SK-N-SH (cell line): ENCODE measurements at regions not wholly inside any gene's neighbourhood (a gene's known extent, or its start where the extent isn't known, plus 50 kb on each side); places are given as distances from the start of the nearest gene placed in this dataset.

Source experiments
- CTCF ChIA-PET: fragments of 300-600, 350-600 bp; formaldehyde crosslinking; extraction: SDS; loops from one replicate; lab custom pipeline; 2021; lab: Yijun Ruan, JAX
- POLR2A ChIA-PET: fragments of 350-600 bp; sonication (Branson Sonifier 250); formaldehyde crosslinking; extraction: SDS; loops from one replicate; lab custom pipeline; 2020; ENCODE audit warnings: antibody characterized with exemption, inconsistent platforms; lab: Yijun Ruan, JAX
- DNase-seq: peaks from one replicate; pipeline ENCODE4 v3.0.0; 2012
- H2AFZ ChIP-seq: fragments of 200-600 bp; sonication (generic); 2 replicates; pipeline ENCODE4 v1.8.1; 2016; ENCODE audit warnings: antibody characterized with exemption, mild to moderate bottlenecking, low read depth
- H3F3A ChIP-seq: fragments of 200-600 bp; sonication (generic); replicated peaks from 2 replicates; pipeline ENCODE3; 2016; ENCODE audit warnings: antibody characterized with exemption, mild to moderate bottlenecking; ENCODE audit not compliant: insufficient read depth
- H3K27ac ChIP-seq, 2 experiments: fragments of 200-500 bp in 1 of 2; fragments of 200-600 bp in 1 of 2; sonication (Bioruptor generic) in 1 of 2; sonication (generic), shearing (Covaris generic) in 1 of 2; 2 replicates each; pipeline versions ENCODE4 v1.5.1 to v1.6.1; 2014 to 2016; ENCODE audit warnings: low read depth in 2 of 2, inconsistent platforms in 1 of 2, low read length in 1 of 2, mild to moderate bottlenecking in 1 of 2, mixed read lengths in 1 of 2
- H3K27me3 ChIP-seq: fragments of 200-600 bp; sonication (generic), shearing (Covaris generic); 2 replicates; pipeline ENCODE4 v1.6.1; 2016; ENCODE audit warnings: mixed run types; ENCODE audit not compliant: insufficient read depth
- H3K36me3 ChIP-seq, 2 experiments: fragments of 200-500 bp in 1 of 2; fragments of 200-600 bp in 1 of 2; sonication (Bioruptor generic) in 1 of 2; sonication (generic) in 1 of 2; replicated peaks in 1 of 2; 2 replicates each; pipeline versions ENCODE3 to v1.5.1; 2014 to 2016; ENCODE audit warnings: low read length in 1 of 2, mild to moderate bottlenecking in 1 of 2; ENCODE audit not compliant: insufficient read depth in 2 of 2, control insufficient read depth in 1 of 2
- H3K4me1 ChIP-seq, 2 experiments: fragments of 200-500 bp in 1 of 2; fragments of 200-600 bp in 1 of 2; sonication (Bioruptor generic) in 1 of 2; sonication (generic), shearing (Covaris generic) in 1 of 2; 2 replicates each; pipeline versions ENCODE4 v1.5.1 to v1.6.1; 2014 to 2016; ENCODE audit warnings: low read depth in 1 of 2, low read length in 1 of 2, mixed run types in 1 of 2; ENCODE audit not compliant: insufficient read depth in 2 of 2, control insufficient read depth in 1 of 2
- H3K4me2 ChIP-seq: fragments of 200-600 bp; sonication (generic), shearing (Covaris generic); 2 replicates; pipeline ENCODE4 v1.6.1; 2017; ENCODE audit warnings: mixed run types
- H3K4me3 ChIP-seq, 2 experiments: fragments of 200-500 bp in 1 of 2; fragments of 200-600 bp in 1 of 2; sonication (Bioruptor generic) in 1 of 2; sonication (generic), shearing (Covaris generic) in 1 of 2; 2 replicates each; pipeline versions ENCODE4 v1.5.1 to v1.8.1; 2014 to 2016; ENCODE audit warnings: low read depth in 2 of 2, inconsistent platforms in 1 of 2, low read length in 1 of 2, mild to moderate bottlenecking in 1 of 2, mixed read lengths in 1 of 2, moderate library complexity in 1 of 2
- H3K79me2 ChIP-seq: fragments of 200-600 bp; sonication (generic); 2 replicates; pipeline ENCODE4 v1.8.1; 2017; ENCODE audit warnings: mild to moderate bottlenecking; ENCODE audit not compliant: insufficient read depth
- H3K9ac ChIP-seq: fragments of 200-600 bp; sonication (generic); 2 replicates; pipeline ENCODE4 v1.6.1; 2017; ENCODE audit warnings: mixed run types
- H3K9me2 ChIP-seq: fragments of 200-600 bp; sonication (generic); 2 replicates; pipeline ENCODE4 v1.6.1; 2017; ENCODE audit warnings: mixed run types
- H3K9me3 ChIP-seq: fragments of 200-600 bp; sonication (generic); 2 replicates; pipeline ENCODE4 v1.6.1; 2017; ENCODE audit warnings: mixed run types, mild to moderate bottlenecking, moderate library complexity
- H4K20me1 ChIP-seq: fragments of 200-600 bp; sonication (generic); 2 replicates; pipeline ENCODE4 v1.6.1; 2017; ENCODE audit warnings: mild to moderate bottlenecking, mixed run types; ENCODE audit not compliant: insufficient read depth
- ELF1 ChIP-seq: IDR thresholded peaks from 2 replicates; pipeline ENCODE4 v1.4.0; 2012
- EP300 ChIP-seq, 2 experiments: IDR thresholded peaks; 2 replicates each; pipeline versions ENCODE4 v1.4.0 to v1.6.1; 2012; ENCODE audit warnings: borderline replicate concordance in 1 of 2, low read depth in 1 of 2, low read length in 1 of 2
- FOSL2 ChIP-seq: IDR thresholded peaks from 2 replicates; pipeline ENCODE4 v1.4.0; 2012; ENCODE audit warnings: low read depth, mild to moderate bottlenecking, moderate library complexity, borderline replicate concordance
- FOXJ3 ChIP-seq: sonication (generic); formaldehyde crosslinking; IDR thresholded peaks from 2 replicates; pipeline ENCODE4 v1.5.1; 2020; ENCODE audit warnings: mild to moderate bottlenecking, missing genetic modification reagents
- FOXM1 ChIP-seq: IDR thresholded peaks from 2 replicates; pipeline ENCODE4 v1.4.0; 2012; ENCODE audit warnings: low read depth, mild to moderate bottlenecking
- JUND ChIP-seq: IDR thresholded peaks from 2 replicates; pipeline ENCODE4 v1.4.0; 2012
- MEF2A ChIP-seq: IDR thresholded peaks from 2 replicates; pipeline ENCODE4 v1.4.0; 2012; ENCODE audit warnings: low read depth, borderline replicate concordance
- NFIC ChIP-seq: IDR thresholded peaks from 2 replicates; pipeline ENCODE4 v1.4.0; 2012; ENCODE audit warnings: borderline replicate concordance
- RCOR1 ChIP-seq: fragments of 150-350 bp; IDR thresholded peaks from 2 replicates; pipeline ENCODE4 v1.6.1; 2017; ENCODE audit warnings: antibody characterized with exemption, low read length
- REST ChIP-seq: IDR thresholded peaks from 2 replicates; pipeline ENCODE4 v1.6.1; 2012; ENCODE audit warnings: mild to moderate bottlenecking, low read depth, low read length, moderate library complexity
- RFX5 ChIP-seq: IDR thresholded peaks from 2 replicates; pipeline ENCODE4 v1.6.1; 2012; ENCODE audit warnings: mild to moderate bottlenecking, improper control_type of control experiment, low read length
- SIN3A ChIP-seq: IDR thresholded peaks from 2 replicates; pipeline ENCODE4 v1.6.1; 2012; ENCODE audit warnings: low read depth, mild to moderate bottlenecking, low read length, moderate library complexity, borderline replicate concordance
- SMC3 ChIP-seq: IDR thresholded peaks from 2 replicates; pipeline ENCODE4 v1.6.1; 2012; ENCODE audit warnings: low read depth, low read length, improper control_type of control experiment
- TCF12 ChIP-seq: IDR thresholded peaks from 2 replicates; pipeline ENCODE4 v1.4.0; 2012
- YY1 ChIP-seq: IDR thresholded peaks from 2 replicates; pipeline ENCODE4 v1.4.0; 2012; ENCODE audit warnings: low read depth, mild to moderate bottlenecking
- WGBS: methylation state at CpG from one replicate; pipeline ENCODE4 v1.1.6; 2017; ENCODE audit warnings: low lambda C conversion rate; 5-methylcytosine and 5-hydroxymethylcytosine counted together
- TF ChIP-seq, protein P1 (sequence below): fragments of 150-350 bp; IDR thresholded peaks from 2 replicates; pipeline ENCODE4 v1.6.1; 2017; ENCODE audit warnings: antibody characterized with exemption, low read length, low read depth, borderline replicate concordance
- TF ChIP-seq, protein P2 (sequence below): IDR thresholded peaks from 2 replicates; pipeline ENCODE4; 2012

- Histone ChIP-seq H3K9me2 (no peaks in the 10 kb centered on the region), H2AFZ (no peak overlapping the region), H3F3A (peaks cover 30% of the 10 kb centered on the region), H3K36me3 (no peaks in the 10 kb centered on the region), H4K20me1 (peaks cover 9% of the 10 kb centered on the region), H3K9ac (no peak overlapping the region), H3K4me1 (peaks cover 13 to 16% of the 10 kb centered on the region in 2 experiments; a peak in 3 of 4 replicates), H3K27ac (peak overlapping the region in 1 of 2 experiments; percentile 84; a peak in 2 of 4 replicates), H3K9me3 (no peaks in the 10 kb centered on the region), H3K4me2 (peak overlapping the region; percentile 38; the same call in 1 of the 2 replicates), H3K79me2 (peaks cover 5% of the 10 kb centered on the region; the same call in 1 of the 2 replicates), H3K4me3 (no peak overlapping the region), H3K27me3 (no peaks in the 10 kb centered on the region)
- 91% methylated on average over 5 of the region's 6 CpGs for WGBS
- CTCF ChIA-PET, result no interaction called here
- TF ChIP-seq SIN3A, result no peak
- POLR2A ChIA-PET, result no interaction called here
- DNase-seq, result no peak
Measured at GRCh38 chr12:123089140-123089539, 61.8 kb downstream of the PITPNM2 start.

GRCh38 chr12:123085730-123086487, 65.0 kb downstream of the PITPNM2 start:
- Histone ChIP-seq H3K9me2 (no peaks in the 10 kb centered on the region), H3K9me3 (no peaks in the 10 kb centered on the region), H3K27ac (no peak overlapping the region), H3K79me2 (peaks cover 5% of the 10 kb centered on the region; the same call in 1 of the 2 replicates), H4K20me1 (peaks cover 9% of the 10 kb centered on the region), H3K9ac (no peak overlapping the region), H3F3A (peaks cover 23% of the 10 kb centered on the region), H2AFZ (no peak overlapping the region), H3K4me3 (no peak overlapping the region), H3K4me1 (peaks cover 16 to 20% of the 10 kb centered on the region in 2 experiments; a peak in 3 of 4 replicates), H3K4me2 (peak overlapping the region; percentile 28), H3K36me3 (no peaks in the 10 kb centered on the region), H3K27me3 (no peaks in the 10 kb centered on the region)
- POLR2A ChIA-PET, result no interaction called here
- WGBS, result 62% methylated on average over 10 of the region's 10 CpGs
- CTCF ChIA-PET, result no interaction called here
- peak; percentile 54 for DNase-seq
- TF ChIP-seq MEF2A (no peak), NFIC (peak; percentile 93), JUND (no peak; the same call in 1 of the 2 replicates), RFX5 (no peak), SMC3 (no peak), RCOR1 (no peak), FOXJ3 (CRISPR knock-in tag) (no peak), ELF1 (no peak), FOXM1 (no peak), EP300 (IDR thresholded peaks at IDR 0.05; ENCODE audit: borderline replicate concordance in 1 of 2, low read depth in 1 of 2, low read length in 1 of 2) (peak in 1 of 2 experiments; percentile 15; a peak in 1 of 4 replicates), REST (no peak), YY1 (no peak), FOSL2 (peak; percentile 58; the same call in 1 of the 2 replicates), TCF12 (peak; percentile 64)
- TF ChIP-seq, protein P1, sequence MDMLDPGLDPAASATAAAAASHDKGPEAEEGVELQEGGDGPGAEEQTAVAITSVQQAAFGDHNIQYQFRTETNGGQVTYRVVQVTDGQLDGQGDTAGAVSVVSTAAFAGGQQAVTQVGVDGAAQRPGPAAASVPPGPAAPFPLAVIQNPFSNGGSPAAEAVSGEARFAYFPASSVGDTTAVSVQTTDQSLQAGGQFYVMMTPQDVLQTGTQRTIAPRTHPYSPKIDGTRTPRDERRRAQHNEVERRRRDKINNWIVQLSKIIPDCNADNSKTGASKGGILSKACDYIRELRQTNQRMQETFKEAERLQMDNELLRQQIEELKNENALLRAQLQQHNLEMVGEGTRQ, result no peak
- TF ChIP-seq, protein P2, sequence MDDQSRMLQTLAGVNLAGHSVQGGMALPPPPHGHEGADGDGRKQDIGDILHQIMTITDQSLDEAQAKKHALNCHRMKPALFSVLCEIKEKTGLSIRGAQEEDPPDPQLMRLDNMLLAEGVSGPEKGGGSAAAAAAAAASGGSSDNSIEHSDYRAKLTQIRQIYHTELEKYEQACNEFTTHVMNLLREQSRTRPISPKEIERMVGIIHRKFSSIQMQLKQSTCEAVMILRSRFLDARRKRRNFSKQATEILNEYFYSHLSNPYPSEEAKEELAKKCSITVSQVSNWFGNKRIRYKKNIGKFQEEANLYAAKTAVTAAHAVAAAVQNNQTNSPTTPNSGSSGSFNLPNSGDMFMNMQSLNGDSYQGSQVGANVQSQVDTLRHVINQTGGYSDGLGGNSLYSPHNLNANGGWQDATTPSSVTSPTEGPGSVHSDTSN, result no peak
